GM12865 (cell line): ENCODE measurements at regions not wholly inside any gene's neighbourhood (a gene's known extent, or its start where the extent isn't known, plus 50 kb on each side); places are given as distances from the start of the nearest gene placed in this dataset.

ENCODE experiments used
- DNase-seq: peaks from one replicate; pipeline ENCODE4 v3.0.0; 2010; ENCODE audit warnings: low read depth
- H3K4me3 ChIP-seq: 2 replicates; pipeline ENCODE4 v1.5.1; 2011; ENCODE audit warnings: mild to moderate bottlenecking, low read depth, low read length, control low read depth
- TF ChIP-seq, protein P1 (sequence below): IDR thresholded peaks from 2 replicates; pipeline ENCODE4 v1.5.1; 2011; ENCODE audit warnings: low read length, control low read depth, low read depth, inconsistent platforms; ENCODE audit not compliant: insufficient read depth; ENCODE audit errors: missing control alignments

DNA sequence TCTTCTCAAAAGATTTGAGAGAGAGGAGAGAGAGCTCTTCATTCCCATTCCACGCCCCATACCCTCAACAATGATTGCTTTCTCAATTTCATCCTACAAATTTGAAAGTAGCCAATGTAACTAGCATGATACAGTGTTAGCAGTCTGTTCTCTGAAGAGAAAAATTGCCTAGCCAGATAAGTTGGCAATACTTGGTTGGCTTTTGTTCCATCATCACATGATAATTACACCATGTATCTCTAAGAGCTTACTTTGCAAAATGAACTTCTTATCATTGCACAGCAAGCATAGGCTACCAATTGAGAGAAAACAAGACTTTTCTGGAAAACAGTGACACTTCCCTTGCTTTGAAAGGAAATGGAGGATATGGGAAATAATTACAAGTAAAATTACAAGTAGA, 68.9 kb downstream of the FSCB start:
- TF ChIP-seq, protein P1, sequence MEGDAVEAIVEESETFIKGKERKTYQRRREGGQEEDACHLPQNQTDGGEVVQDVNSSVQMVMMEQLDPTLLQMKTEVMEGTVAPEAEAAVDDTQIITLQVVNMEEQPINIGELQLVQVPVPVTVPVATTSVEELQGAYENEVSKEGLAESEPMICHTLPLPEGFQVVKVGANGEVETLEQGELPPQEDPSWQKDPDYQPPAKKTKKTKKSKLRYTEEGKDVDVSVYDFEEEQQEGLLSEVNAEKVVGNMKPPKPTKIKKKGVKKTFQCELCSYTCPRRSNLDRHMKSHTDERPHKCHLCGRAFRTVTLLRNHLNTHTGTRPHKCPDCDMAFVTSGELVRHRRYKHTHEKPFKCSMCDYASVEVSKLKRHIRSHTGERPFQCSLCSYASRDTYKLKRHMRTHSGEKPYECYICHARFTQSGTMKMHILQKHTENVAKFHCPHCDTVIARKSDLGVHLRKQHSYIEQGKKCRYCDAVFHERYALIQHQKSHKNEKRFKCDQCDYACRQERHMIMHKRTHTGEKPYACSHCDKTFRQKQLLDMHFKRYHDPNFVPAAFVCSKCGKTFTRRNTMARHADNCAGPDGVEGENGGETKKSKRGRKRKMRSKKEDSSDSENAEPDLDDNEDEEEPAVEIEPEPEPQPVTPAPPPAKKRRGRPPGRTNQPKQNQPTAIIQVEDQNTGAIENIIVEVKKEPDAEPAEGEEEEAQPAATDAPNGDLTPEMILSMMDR: no peak
- no peak for DNase-seq
- H3K4me3 ChIP-seq: no peak overlapping the region

DNA sequence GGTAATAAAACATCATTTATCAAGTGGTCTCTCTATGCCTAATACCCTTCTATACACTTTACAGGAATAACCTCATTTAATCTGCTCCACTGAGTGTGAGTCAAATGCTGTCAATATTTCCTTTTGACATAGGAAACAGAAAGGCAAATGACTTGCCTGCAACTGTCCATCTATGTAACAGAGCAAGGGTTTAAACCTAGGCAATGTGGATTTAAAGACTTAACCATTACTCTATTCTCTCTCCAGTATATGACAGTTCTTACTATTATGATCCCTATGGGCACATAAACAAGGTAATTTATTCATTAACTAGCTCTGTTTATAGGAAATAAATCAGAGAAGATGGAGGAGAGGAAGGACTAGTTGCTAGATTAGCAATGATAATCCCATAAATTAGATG, 70.6 kb downstream of the FSCB start:
- TF ChIP-seq, protein P1: no peak
- H3K4me3 ChIP-seq: no peak overlapping the region
- no peak for DNase-seq

DNA sequence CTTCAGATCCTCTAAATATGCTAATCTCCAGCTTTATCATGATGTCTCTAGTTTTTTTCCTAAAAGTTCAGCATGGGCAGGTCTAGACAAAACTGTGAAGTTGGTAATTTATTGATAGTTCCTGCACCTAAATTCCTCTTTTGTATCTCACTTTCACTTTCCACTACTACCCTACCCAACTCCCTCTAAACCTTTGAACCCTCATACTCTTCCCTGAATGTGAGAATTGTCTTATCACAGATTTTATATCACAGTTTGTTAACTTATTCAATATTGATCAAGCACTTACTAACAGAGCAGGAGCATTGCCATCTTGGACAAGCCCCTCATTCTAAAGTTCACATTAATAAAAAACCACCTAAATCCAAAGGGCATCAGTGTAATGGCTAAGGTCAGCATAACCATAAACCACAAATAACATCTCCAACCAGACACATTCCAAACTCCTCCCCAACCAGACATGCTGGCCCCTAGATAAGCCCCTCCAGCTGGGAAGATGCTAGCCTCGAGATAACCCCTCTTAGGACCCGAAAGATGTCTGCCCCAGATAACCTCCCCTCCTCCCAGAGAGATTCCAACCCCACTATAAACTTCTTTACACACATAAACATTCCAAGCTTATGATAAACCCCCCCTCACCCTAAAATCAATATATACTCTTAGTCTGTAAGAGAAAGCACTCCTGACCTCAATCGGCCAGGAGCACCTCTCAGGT, 78.7 kb downstream of the FSCB start:
- no peak overlapping the region for H3K4me3 ChIP-seq
- DNase-seq: no peak
- TF ChIP-seq, protein P1: no peak

DNA sequence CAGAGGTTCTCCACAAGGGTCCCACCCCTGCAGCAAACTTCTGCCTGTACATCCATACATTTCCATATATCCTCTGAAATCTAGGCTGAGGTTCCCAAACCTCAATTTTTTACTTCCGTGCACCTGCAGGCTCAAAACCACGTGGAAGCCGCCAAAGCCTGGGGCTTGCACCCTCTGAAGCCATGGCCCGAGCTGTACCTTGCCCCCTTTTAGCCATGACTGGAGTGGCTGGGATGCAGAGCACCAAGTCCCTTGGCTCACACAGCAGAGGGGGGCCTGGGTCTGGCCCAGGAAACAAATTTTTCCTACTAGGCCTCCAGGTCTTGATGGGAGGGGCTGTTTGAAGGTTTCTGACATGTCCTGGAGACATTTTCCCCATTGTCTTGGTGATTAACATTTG, 84.4 kb downstream of the FSCB start:
- DNase-seq: no peak
- H3K4me3 ChIP-seq: no peak overlapping the region
- TF ChIP-seq, protein P1: no peak

DNA sequence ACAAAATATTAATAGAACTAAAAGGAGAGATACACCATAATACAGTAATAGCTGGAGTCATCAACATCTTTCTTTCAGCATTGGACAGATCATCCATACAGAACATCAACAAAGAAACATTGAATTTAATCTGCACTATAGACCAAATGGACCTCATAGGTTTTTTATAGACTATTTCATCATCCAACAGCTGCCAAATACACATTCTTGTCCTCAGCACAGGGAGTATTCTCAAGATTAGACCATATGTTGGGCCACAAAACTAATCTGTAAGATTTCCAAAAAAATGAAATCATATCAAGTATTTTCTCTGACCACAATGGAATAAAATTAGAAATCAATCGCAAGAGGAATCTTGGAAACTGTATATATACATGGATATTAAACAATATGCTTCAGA, 86.9 kb downstream of the FSCB start:
- no peak overlapping the region for H3K4me3 ChIP-seq
- DNase-seq: no peak
- TF ChIP-seq, protein P1: no peak

DNA sequence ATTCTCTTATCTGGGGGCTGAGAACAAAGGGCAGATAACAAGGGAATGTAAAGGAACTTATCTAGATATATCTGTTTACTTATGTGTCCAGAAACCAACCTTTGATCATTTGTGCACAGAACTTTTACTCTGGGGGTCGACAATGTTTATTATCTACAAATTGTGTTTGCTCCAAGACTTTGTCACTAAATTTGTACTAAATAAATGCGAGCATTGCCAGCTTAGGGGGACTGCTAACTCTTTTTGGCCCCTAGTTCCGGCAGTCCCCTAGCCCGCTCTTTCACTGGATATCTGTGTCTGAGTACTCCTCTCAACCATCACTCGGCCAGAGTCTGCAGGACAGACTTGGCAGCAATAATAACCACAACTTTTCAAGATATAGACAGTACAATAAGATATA, 88.2 kb downstream of the FSCB start:
- TF ChIP-seq, protein P1: no peak
- no peak for DNase-seq
- no peak overlapping the region for H3K4me3 ChIP-seq

DNA sequence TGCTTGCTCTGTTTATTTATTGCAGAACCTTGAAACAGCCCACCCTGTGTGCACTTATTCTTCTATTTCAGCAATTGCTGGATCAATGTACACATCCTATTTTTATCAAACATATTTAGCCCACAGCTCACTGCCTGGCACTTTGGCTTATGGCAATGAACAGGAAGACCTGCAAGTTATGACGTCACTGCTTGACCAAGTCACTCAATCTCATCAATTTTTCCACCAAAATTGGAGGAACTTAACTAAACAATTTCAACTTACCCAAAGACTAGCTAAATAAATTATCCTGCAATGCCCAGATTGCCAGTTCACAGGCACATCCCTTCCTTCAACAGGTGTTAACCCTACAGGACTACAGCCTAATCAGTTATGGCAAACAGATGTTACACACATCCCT, 89.3 kb downstream of the FSCB start:
- TF ChIP-seq, protein P1: no peak
- no peak for DNase-seq
- no peak overlapping the region for H3K4me3 ChIP-seq
